Spleen (tissue), 11 donors: ENCODE measurements at regions not wholly inside any gene's neighbourhood (a gene's known extent, or its start where the extent isn't known, plus 50 kb on each side); places are given as distances from the start of the nearest gene placed in this dataset.

Experiments used
- DNase-seq: peaks from one replicate; pipeline ENCODE4 v3.0.0-alpha.2; 2020
- H3K27ac ChIP-seq, 8 donors: fragments of 200-600 bp; sonication (generic) in 7 of 8; 1 replicate in 4 of 8; 2 replicates in 4 of 8; pipeline versions ENCODE4 v1.5.0 to v1.8.0; 2016 to 2021; ENCODE audit warnings: inconsistent platforms in 4 of 8, mild to moderate bottlenecking in 4 of 8, moderate library complexity in 1 of 8
- H3K27me3 ChIP-seq, 7 donors: fragments of 200-600 bp; sonication (generic) in 6 of 7; replicated peaks in 1 of 7; 1 replicate in 4 of 7; 2 replicates in 3 of 7; pipeline versions ENCODE4 v1.5.0 to v1.8.0; 2016 to 2021; ENCODE audit warnings: inconsistent platforms in 3 of 7, mild to moderate bottlenecking in 1 of 7
- H3K36me3 ChIP-seq, 6 donors: fragments of 200-600 bp; sonication (generic) in 5 of 6; 1 replicate in 4 of 6; 2 replicates in 2 of 6; pipeline versions ENCODE4 v1.5.0 to v1.8.0; 2016 to 2021; ENCODE audit warnings: inconsistent platforms in 2 of 6
- H3K4me1 ChIP-seq, 6 donors: fragments of 200-600 bp; sonication (generic) in 5 of 6; 1 replicate in 3 of 6; 2 replicates in 3 of 6; pipeline versions ENCODE4 v1.5.0 to v1.8.0; 2016 to 2021; ENCODE audit warnings: inconsistent platforms in 3 of 6
- H3K4me3 ChIP-seq, 8 donors: fragments of 200-600 bp; sonication (generic) in 7 of 8; 1 replicate in 4 of 8; 2 replicates in 4 of 8; pipeline versions ENCODE4 v1.5.0 to v1.8.0; 2016 to 2021; ENCODE audit warnings: inconsistent platforms in 4 of 8, mild to moderate bottlenecking in 4 of 8, moderate library complexity in 2 of 8
- H3K9me3 ChIP-seq, 8 donors: fragments of 200-600 bp; sonication (generic) in 7 of 8; 1 replicate in 4 of 8; 2 replicates in 4 of 8; pipeline versions ENCODE4 v1.5.0 to v1.8.0; 2016 to 2021; ENCODE audit warnings: inconsistent platforms in 4 of 8
- POLR2A ChIP-seq, 3 donors: fragments of 450-650 bp; IDR thresholded peaks; one replicate each; pipeline ENCODE4 v1.5.1; 2017; ENCODE audit warnings: antibody characterized with exemption in 3 of 3, mild to moderate bottlenecking in 1 of 3
- POLR2AphosphoS5 ChIP-seq, 3 donors: sonication (generic); formaldehyde crosslinking; IDR thresholded peaks; one replicate each; pipeline ENCODE4 v1.5.1; 2017; ENCODE audit warnings: antibody characterized with exemption in 3 of 3
- WGBS, 5 donors: extraction: QIAGEN DNeasy Blood & Tissue Kit in 3 of 5; methylation state at CpG; one replicate each; pipeline versions ENCODE4 v1.1.5 to v1.1.7; 2013 to 2018; 5-methylcytosine and 5-hydroxymethylcytosine counted together
- intact Hi-C: fragments of 100-400 bp; cut with DNase I; formaldehyde crosslinking; loops from one replicate; pipeline ENCODE4 v1.15.0; 2023; ENCODE audit warnings: low total_unique reads
- TF ChIP-seq, protein P1 (sequence below), 11 experiments: fragments of 200-600 bp in 7 of 11; fragments of 450-650 bp in 4 of 11; sonication (generic) in 4 of 11; IDR thresholded peaks in 8 of 11; conservative IDR thresholded peaks in 3 of 11; 1 replicate in 7 of 11; 2 replicates in 4 of 11; pipeline versions ENCODE4 v1.4.0 to v1.8.0; 2016 to 2021; ENCODE audit warnings: antibody characterized with exemption in 11 of 11, inconsistent platforms in 4 of 11, mild to moderate bottlenecking in 1 of 11
- donor health status: healthy with polysubstance abuse.
- donor health status: DM: no; HTN: no; CAD: no; lungs with moderate emphysema.
- donor health status: DM: no; HTN: no; CAD: no.
- donor health status: Bipolar disorder and iron deficiency.
- donor health status: healthy.
- donor health status: DM: no; HTN: no; CAD: no.
- donor health status: DM: yes; HTN: yes; CAD: no.

DNA sequence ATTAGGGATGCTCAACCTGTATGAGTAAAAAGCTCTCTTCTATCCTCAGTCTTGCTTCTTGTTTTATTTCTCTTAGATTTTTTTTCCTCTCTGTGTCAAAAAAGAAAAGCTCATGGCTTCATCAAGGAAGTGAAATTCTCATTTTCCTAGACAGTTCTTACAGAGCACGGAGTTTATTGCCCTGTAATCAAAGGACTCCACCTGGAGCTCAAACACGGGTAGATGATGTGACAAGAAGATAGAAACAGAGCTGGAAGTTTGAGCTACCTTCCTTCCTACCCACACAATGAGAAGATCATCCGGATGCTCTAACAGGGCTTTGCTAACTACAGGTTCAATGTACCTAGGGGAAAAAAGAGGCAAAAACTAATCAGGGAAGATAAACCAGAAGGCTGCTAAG is 564.8 kb downstream of the MED13L start:
- H3K27ac ChIP-seq, result no peak overlapping the region
- no peak for TF ChIP-seq POLR2A (IDR thresholded peaks at IDR 0.05)
- TF ChIP-seq, protein P1, sequence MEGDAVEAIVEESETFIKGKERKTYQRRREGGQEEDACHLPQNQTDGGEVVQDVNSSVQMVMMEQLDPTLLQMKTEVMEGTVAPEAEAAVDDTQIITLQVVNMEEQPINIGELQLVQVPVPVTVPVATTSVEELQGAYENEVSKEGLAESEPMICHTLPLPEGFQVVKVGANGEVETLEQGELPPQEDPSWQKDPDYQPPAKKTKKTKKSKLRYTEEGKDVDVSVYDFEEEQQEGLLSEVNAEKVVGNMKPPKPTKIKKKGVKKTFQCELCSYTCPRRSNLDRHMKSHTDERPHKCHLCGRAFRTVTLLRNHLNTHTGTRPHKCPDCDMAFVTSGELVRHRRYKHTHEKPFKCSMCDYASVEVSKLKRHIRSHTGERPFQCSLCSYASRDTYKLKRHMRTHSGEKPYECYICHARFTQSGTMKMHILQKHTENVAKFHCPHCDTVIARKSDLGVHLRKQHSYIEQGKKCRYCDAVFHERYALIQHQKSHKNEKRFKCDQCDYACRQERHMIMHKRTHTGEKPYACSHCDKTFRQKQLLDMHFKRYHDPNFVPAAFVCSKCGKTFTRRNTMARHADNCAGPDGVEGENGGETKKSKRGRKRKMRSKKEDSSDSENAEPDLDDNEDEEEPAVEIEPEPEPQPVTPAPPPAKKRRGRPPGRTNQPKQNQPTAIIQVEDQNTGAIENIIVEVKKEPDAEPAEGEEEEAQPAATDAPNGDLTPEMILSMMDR (IDR thresholded peaks at IDR 0.05 in 8 of 11, conservative IDR thresholded peaks at IDR 0.05 in 3 of 11), result no peak
- no peak for TF ChIP-seq POLR2AphosphoS5 (IDR thresholded peaks at IDR 0.05)
- 69 to 86% (median 71%) methylated on average over 3 of the region's 3 CpGs for WGBS, 5 donors
- intact Hi-C loops, result no loop called here
- no peaks in the 10 kb centered on the region for H3K27me3 ChIP-seq
- H3K9me3 ChIP-seq, result no peaks in the 10 kb centered on the region
- DNase-seq, result no peak
- H3K36me3 ChIP-seq, result no peaks in the 10 kb centered on the region
- H3K4me1 ChIP-seq, result no peaks in the 10 kb centered on the region
- no peak overlapping the region for H3K4me3 ChIP-seq

DNA sequence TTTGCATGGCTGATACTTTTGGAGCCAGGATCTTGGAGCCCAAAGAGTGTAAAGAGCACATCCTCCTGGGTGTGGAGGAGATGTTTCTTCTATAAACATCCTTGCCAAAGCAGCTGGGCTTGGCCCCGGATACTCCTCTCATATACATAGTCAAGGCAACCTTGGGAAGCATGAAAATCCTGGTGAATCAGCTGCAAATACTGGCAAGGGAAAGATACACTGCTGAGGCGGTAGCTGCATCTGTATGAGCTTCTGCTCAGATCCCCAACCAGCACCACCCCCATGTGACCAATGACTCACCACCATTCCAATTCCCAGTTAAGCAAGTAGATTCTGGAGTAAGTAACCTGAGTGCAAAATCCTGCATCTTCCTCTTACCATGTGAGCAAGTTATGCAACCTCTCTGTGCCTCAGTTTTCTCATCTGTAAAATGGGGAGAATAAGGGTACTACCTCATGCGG is 567.4 kb downstream of the MED13L start:
- intact Hi-C loops, result no loop called here
- TF ChIP-seq, protein P1 (IDR thresholded peaks at IDR 0.05 in 8 of 11, conservative IDR thresholded peaks at IDR 0.05 in 3 of 11), result no peak
- TF ChIP-seq POLR2A (IDR thresholded peaks at IDR 0.05), result no peak
- no peak for TF ChIP-seq POLR2AphosphoS5 (IDR thresholded peaks at IDR 0.05)
- no peak for DNase-seq

GRCh38 chr12:115709540-115710011 is 567.9 kb downstream of the MED13L start:
- intact Hi-C loops, result no loop called here

More for the DNA sequence above, 567.4 kb downstream of the MED13L start:
- no peaks in the 10 kb centered on the region for H3K36me3 ChIP-seq
- peaks cover 0 to 5% (median 0%) of the 10 kb centered on the region in 8 donors for H3K9me3 ChIP-seq
- H3K27ac ChIP-seq, result no peak overlapping the region
- no peak overlapping the region for H3K4me3 ChIP-seq
- no peaks in the 10 kb centered on the region for H3K4me1 ChIP-seq
- WGBS, 5 donors, result 76 to 91% (median 79%) methylated on average over 3 of the region's 3 CpGs
- H3K27me3 ChIP-seq, result no peaks in the 10 kb centered on the region

DNA sequence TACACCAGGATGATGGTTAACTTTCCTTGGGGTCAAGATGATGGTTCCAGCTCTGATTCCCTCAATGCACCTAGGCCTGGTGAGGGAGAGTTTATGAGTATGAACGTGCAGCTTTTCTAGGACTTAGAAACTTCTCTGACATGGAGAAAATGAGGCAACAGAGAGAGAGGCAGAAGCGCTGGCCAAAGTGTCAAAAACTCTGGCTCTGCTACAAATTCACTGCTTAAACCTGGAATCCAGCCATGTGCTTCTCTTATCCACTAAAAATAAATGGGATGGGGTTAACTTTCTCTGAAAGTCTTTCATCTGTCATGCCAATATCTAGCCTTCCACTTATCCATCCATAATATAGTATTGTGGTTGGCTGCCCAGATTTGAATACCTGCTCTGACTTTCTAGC is 568.7 kb downstream of the MED13L start:
- Histone ChIP-seq H3K36me3 (no peaks in the 10 kb centered on the region), H3K27ac (no peak overlapping the region), H3K9me3 (peaks cover 0 to 5% (median 0%) of the 10 kb centered on the region in 8 donors), H3K4me1 (no peaks in the 10 kb centered on the region), H3K4me3 (no peak overlapping the region), H3K27me3 (no peaks in the 10 kb centered on the region)
- DNase-seq, result no peak
- TF ChIP-seq POLR2AphosphoS5 (IDR thresholded peaks at IDR 0.05) (no peak), POLR2A (IDR thresholded peaks at IDR 0.05) (no peak)
- TF ChIP-seq, protein P1 (IDR thresholded peaks at IDR 0.05 in 8 of 11, conservative IDR thresholded peaks at IDR 0.05 in 3 of 11), result no peak
- intact Hi-C loops, result no loop called here
- WGBS, 5 donors, result 70 to 90% (median 78%) methylated on average over 2 of the region's 2 CpGs

More at GRCh38 chr12:115709540-115710011, 567.9 kb downstream of the MED13L start:
- Histone ChIP-seq H3K36me3 (no peaks in the 10 kb centered on the region), H3K9me3 (peaks cover 0 to 5% (median 0%) of the 10 kb centered on the region in 8 donors), H3K4me1 (no peaks in the 10 kb centered on the region), H3K4me3 (no peak overlapping the region), H3K27me3 (no peaks in the 10 kb centered on the region), H3K27ac (no peak overlapping the region)
- TF ChIP-seq POLR2A (IDR thresholded peaks at IDR 0.05) (no peak), POLR2AphosphoS5 (IDR thresholded peaks at IDR 0.05) (no peak)
- TF ChIP-seq, protein P1 (IDR thresholded peaks at IDR 0.05 in 8 of 11, conservative IDR thresholded peaks at IDR 0.05 in 3 of 11), result no peak
- no peak for DNase-seq
- WGBS, 5 donors, result 64 to 71% (median 68%) methylated on average over 10 of the region's 10 CpGs
